Activated CD4-positive, alpha-beta T cell treated with anti-CD3 and anti-CD28 coated beads, Interleukin-2, amount 10 ng/mL, durations not matched to agents 24 days and 14 days (primary cell): ENCODE measurements at regions not wholly inside any gene's neighbourhood (a gene's known extent, or its start where the extent isn't known, plus 50 kb on each side); places are given as distances from the start of the nearest gene placed in this dataset.

Experiments
- DNase-seq: peaks from one replicate; pipeline ENCODE4 v3.0.0; 2022
- H3K27ac Mint-ChIP-seq: one replicate; pipeline ENCODE4 v1.8.0; 2022; ENCODE audit warnings: mild to moderate bottlenecking, mixed read lengths
- H3K27me3 Mint-ChIP-seq: one replicate; pipeline ENCODE4 v1.8.0; 2022; ENCODE audit warnings: mixed read lengths
- H3K36me3 Mint-ChIP-seq: one replicate; pipeline ENCODE4 v1.8.0; 2022; ENCODE audit warnings: low read depth, mild to moderate bottlenecking, mixed read lengths
- H3K4me1 Mint-ChIP-seq: one replicate; pipeline ENCODE4 v1.8.0; 2021; ENCODE audit warnings: mixed read lengths
- H3K4me3 Mint-ChIP-seq: one replicate; pipeline ENCODE4 v1.8.0; 2022; ENCODE audit warnings: mild to moderate bottlenecking, moderate library complexity, mixed read lengths
- H3K9me3 Mint-ChIP-seq: one replicate; pipeline ENCODE4 v1.8.0; 2021; ENCODE audit warnings: mixed read lengths
- intact Hi-C: fragments of 100-400 bp; cut with micrococcal nuclease; formaldehyde crosslinking; loops from one replicate; pipeline ENCODE4 v1.15.1; 2023

DNA sequence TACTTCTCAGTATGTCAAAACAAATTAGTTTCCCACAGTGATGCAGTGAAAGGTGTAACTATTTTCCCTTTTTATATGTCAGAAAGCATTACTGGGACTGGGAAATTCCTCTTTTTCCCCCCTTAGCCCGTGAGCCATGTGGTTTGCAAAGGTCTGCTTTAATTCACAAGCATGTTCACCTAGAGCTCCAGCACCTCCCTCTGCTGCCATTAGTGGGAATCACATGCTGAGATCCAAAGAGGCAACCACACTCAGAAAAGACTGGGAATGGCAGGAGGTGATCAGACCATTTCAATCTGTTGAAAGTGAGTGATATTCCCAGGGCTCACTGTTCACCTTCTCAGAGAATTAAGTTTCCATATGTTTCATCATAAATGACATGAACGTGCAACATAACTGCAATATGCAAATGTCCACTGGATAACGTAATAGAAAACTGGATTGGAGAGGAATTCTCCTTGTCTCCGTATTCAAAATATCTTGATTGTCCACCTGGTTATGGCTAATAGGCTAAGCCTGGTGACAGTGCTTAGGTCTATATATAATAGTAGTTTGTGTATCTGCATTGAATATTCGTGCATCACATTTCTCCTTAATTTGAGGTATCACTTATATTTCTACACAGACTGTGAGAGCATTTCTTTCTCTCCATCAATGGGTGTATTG is 703.5 kb upstream of the WWC1 start:
- DNase-seq = no peak
- no peaks in the 10 kb centered on the region for H3K4me1 Mint-ChIP-seq
- H3K4me3 Mint-ChIP-seq = no peak overlapping the region
- intact Hi-C loops = no loop called here
- H3K36me3 Mint-ChIP-seq = no peaks in the 10 kb centered on the region
- no peaks in the 10 kb centered on the region for H3K9me3 Mint-ChIP-seq
- no peaks in the 10 kb centered on the region for H3K27me3 Mint-ChIP-seq
- no peak overlapping the region for H3K27ac Mint-ChIP-seq

DNA sequence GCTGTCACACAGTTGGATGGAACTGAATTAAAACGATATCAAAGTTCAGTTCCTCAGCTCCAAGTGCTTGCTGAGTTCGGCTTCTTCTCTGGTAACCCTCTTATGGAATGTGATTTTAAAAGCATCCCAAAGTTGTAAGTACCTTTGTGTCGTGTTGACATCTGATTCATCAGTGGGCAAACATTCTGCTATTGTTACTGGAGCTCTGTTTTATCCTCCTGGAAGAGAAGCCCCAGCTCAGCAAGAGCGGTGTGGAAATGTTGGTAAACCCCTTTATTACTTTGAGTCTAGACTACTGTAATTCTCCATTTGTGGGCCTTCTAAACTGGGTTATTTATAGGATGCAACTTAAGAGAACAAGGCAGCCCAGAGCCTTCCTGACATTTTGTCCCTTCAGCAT is 699.3 kb upstream of the WWC1 start:
- H3K9me3 Mint-ChIP-seq = no peaks in the 10 kb centered on the region
- H3K4me1 Mint-ChIP-seq = no peaks in the 10 kb centered on the region
- H3K4me3 Mint-ChIP-seq = no peak overlapping the region
- no peaks in the 10 kb centered on the region for H3K27me3 Mint-ChIP-seq
- intact Hi-C loops = no loop called here
- H3K36me3 Mint-ChIP-seq = no peaks in the 10 kb centered on the region
- DNase-seq = no peak
- H3K27ac Mint-ChIP-seq = no peak overlapping the region

DNA sequence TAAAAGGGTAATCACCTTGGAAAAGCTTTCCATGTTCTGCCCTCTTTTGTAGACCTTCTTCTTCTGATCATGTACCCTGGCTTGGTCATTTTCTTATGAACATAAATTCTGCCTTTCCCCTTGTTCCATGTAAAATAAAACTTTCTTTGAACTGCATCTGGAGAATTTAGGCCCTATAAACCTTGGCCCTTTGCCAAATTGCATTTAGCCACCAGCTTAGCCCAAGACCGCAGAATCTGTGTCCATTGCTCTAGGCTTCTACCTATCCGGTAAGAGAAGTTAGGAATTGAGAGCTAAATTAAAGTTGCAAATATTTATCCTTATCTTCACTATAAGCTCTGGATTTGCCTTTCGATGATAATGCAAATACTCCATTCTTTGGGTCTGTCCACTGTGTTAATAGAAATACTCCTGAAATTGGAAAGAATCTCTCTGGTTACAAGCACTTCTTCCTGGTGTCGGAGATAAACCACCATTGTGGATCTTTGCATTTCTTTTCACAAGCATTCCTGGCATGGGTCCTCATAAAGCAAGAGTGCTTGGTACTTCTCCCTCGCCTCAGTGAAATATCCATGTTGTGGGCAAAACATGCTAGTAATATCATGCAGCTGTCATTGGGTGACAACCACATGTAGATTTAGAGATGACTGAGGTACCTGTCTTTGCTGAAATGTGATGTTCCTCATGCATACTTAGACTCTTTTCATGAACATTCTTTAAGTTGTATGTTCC is 698.0 kb upstream of the WWC1 start:
- no peaks in the 10 kb centered on the region for H3K4me1 Mint-ChIP-seq
- no peak for DNase-seq
- no peak overlapping the region for H3K27ac Mint-ChIP-seq
- no peak overlapping the region for H3K4me3 Mint-ChIP-seq
- H3K27me3 Mint-ChIP-seq = no peaks in the 10 kb centered on the region
- no peaks in the 10 kb centered on the region for H3K36me3 Mint-ChIP-seq
- no peaks in the 10 kb centered on the region for H3K9me3 Mint-ChIP-seq
- intact Hi-C loops = no loop called here

DNA sequence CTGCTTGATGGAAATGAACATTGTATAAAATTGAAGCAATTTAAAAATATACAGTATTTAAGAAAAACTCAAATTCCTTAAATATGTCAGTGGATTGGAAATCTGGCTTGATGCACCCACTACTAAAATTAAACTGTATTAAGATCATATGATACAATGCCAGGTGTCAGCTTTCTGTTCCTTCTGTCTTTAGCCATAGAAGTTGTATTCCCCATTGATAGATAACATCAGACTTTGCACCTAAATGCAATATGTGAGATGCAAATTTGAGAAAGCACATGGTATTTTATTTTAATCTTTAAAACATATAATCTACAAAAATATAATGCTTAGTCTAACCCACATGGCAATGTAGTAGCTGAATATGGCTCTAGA is 697.4 kb upstream of the WWC1 start:
- no peaks in the 10 kb centered on the region for H3K9me3 Mint-ChIP-seq
- H3K27me3 Mint-ChIP-seq = no peaks in the 10 kb centered on the region
- no peak for DNase-seq
- H3K4me3 Mint-ChIP-seq = no peak overlapping the region
- intact Hi-C loops = no loop called here
- H3K4me1 Mint-ChIP-seq = no peaks in the 10 kb centered on the region
- H3K36me3 Mint-ChIP-seq = no peaks in the 10 kb centered on the region
- no peak overlapping the region for H3K27ac Mint-ChIP-seq

DNA sequence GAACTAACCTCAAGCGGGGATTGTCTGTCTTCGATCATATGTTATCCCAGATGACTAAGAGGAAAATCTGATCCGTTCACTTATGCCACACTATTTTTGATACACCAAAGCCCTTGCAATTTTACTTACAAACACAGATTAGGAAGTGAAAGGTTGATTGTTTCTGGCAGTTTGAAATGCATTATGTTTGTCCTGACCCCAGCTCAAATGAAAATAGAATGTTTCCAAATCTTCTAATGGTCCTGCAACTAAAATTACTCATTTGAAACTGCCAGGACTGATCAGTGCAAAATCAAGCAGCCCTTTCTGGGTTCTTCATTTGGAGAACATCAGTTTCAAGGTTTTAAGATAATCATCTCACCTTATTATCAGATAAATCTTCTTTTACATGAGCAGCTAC is 696.7 kb upstream of the WWC1 start:
- H3K27me3 Mint-ChIP-seq = no peaks in the 10 kb centered on the region
- H3K4me1 Mint-ChIP-seq = no peaks in the 10 kb centered on the region
- no peak overlapping the region for H3K4me3 Mint-ChIP-seq
- H3K27ac Mint-ChIP-seq = no peak overlapping the region
- H3K9me3 Mint-ChIP-seq = no peaks in the 10 kb centered on the region
- intact Hi-C loops = no loop called here
- H3K36me3 Mint-ChIP-seq = no peaks in the 10 kb centered on the region
- no peak for DNase-seq

DNA sequence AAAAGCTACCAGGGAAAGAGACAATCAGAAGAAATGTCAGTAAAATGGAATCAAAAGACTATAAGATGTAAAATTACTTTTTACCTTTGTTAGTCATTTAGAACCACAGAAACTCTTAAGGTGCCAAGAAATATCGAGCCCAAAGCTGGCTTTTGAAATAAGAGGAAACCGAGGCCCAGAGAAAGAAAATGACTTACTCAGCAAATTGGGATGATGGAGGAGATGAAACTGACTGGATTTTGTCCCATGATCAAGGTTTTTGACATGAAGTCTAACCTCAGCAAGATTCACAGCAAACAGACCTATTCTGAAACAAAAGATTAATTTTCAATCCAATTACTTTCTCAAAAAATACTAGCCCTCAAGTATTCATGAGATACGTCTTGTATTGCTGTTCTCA is 696.2 kb upstream of the WWC1 start:
- no peaks in the 10 kb centered on the region for H3K9me3 Mint-ChIP-seq
- H3K27ac Mint-ChIP-seq = no peak overlapping the region
- no peak for DNase-seq
- intact Hi-C loops = no loop called here
- H3K4me3 Mint-ChIP-seq = no peak overlapping the region
- no peaks in the 10 kb centered on the region for H3K27me3 Mint-ChIP-seq
- H3K4me1 Mint-ChIP-seq = no peaks in the 10 kb centered on the region
- no peaks in the 10 kb centered on the region for H3K36me3 Mint-ChIP-seq

DNA sequence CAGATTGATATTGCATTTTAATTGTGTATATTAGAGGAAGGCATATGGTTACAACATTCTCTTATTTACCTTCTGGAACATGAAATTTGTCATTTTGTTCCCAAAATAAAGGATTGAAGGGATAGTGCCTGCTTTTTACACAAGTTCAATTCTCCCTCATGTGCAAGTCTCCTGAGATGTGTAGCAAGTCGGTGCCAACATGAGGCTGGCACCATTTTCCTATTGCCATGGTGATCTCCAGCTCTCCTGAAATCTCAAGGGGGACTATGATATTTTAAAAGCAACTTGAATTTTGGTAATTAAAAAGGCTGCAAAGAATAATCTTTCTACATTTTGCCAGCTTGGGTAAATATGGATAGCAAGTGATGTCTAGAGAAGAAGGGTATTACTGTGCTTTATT is 693.3 kb upstream of the WWC1 start:
- Mint-ChIP-seq H3K27ac (no peak overlapping the region), H3K27me3 (no peaks in the 10 kb centered on the region), H3K36me3 (no peaks in the 10 kb centered on the region), H3K4me1 (no peaks in the 10 kb centered on the region), H3K4me3 (no peak overlapping the region), H3K9me3 (no peaks in the 10 kb centered on the region)
- DNase-seq = no peak
- intact Hi-C loops = no loop called here

DNA sequence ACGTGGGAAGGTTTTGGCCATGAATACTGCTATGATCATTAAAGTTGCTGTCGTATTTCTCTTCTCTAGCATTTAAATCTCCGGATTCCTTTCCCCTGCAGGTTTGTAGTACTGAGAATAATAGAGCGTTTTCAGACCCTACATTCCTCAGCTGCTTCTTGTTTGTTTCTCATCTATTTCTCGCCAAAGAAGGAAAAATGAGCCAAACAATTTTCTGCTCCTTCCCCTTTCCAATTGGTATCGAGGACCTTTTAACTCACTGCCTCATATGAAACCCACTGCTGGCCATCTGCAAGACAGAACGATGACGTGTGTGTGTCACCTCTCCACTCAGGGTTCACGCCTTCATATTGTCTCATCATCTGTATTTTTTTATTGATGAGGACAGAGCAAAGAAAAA is 689.4 kb upstream of the WWC1 start:
- Mint-ChIP-seq H3K27ac (no peak overlapping the region), H3K4me3 (no peak overlapping the region), H3K36me3 (no peaks in the 10 kb centered on the region), H3K9me3 (no peaks in the 10 kb centered on the region), H3K27me3 (no peaks in the 10 kb centered on the region), H3K4me1 (no peaks in the 10 kb centered on the region)
- no peak for DNase-seq
- intact Hi-C loops = no loop called here

DNA sequence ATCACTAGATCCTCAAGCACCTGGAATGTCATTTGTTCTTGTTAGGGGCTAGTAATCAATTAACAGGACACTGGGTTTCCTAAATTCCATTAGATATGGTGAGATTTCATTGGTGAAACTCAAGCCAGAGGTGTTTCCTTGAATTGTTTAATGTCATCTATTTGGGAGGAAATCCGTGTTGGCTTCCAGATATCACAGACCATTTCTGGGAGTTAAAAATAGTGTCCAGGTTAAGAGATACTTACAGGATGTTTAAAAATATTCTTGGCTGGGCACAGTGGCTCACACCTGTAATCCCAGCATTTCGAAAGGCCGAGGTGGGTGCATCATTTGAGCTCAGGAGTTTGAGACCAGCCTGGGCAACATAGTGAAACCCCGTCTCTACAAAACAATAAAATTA is 688.3 kb upstream of the WWC1 start:
- Mint-ChIP-seq H3K27ac (no peak overlapping the region), H3K36me3 (no peaks in the 10 kb centered on the region), H3K27me3 (no peaks in the 10 kb centered on the region), H3K9me3 (no peaks in the 10 kb centered on the region), H3K4me1 (no peaks in the 10 kb centered on the region), H3K4me3 (no peak overlapping the region)
- intact Hi-C loops = no loop called here
- no peak for DNase-seq

DNA sequence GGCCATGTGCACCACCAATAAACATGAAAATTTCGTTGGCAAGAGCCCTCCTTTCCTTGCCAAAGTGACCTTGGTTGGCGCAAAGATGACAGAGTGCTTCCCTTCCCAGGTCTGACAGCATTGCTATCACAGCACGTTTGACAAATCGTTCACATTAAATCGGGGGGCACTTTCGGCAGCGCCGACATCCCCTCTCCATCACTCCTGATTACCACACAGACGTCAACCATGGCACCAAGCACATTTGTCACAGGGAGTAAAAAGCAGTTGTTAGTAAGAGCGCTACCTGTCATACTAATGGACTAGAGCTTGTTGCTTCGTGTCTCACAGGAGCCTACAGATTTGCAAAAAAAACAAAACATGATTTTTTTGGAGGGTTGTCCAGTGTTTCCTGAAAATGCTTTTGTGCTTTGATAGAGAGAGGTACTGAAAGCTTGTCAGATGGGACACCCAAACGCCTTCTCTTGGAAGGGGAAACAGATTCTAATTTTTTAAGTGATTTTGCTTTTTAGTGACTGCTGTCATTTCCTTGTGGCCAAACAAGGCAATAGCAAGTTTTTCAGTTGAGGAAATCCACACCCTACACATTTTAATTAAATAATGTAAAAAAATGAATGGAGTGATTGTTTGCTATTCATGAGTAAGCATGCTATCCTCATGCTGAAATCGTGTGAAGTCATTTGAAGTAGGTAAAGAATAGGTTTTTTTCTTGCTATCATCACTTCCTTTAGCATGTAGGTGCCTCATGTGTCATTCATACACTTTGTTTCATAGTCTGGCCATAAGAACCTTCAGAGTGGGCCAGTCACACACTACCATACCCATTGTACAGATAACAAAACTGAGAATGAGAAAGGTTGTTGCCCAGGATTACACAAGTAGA is 682.8 kb upstream of the WWC1 start:
- intact Hi-C loops = no loop called here
- Mint-ChIP-seq H3K27me3 (no peaks in the 10 kb centered on the region), H3K4me1 (no peaks in the 10 kb centered on the region), H3K4me3 (no peak overlapping the region), H3K27ac (no peak overlapping the region), H3K9me3 (no peaks in the 10 kb centered on the region), H3K36me3 (no peaks in the 10 kb centered on the region)
- DNase-seq = no peak

DNA sequence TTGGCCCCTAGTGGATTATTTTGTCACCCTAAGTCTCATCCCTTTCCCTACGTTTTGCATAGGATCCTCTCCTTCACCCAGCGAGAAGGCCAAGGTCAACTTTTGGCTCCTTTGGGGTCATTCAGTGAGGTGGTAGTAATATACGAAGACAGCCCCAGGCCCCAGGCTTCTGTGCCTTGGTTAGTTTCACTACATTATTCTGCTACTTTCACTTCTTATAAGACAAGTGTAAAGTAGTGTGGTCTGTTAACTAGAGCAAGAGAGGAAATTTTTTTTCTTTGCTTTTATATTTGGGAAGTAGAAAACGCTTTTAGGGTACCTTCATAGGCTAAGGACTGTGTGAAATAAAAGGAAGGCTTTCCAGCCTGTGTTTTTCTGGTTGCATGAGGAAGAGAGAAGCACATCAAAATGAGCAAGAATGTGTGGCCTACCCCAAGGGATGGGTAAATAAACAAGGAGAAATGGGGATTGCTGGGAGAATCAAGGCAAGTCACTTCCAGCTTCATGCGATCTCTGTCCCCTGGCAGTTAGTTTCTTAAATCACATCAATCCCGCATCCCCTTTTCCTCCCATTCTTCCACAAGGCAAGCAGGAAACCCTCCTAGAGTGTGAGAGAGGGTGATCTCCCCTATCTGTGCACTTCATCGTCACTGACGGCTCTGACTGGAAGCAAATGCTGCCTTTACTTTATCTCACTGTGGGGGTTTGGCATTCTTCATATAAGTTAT is 677.0 kb upstream of the WWC1 start:
- DNase-seq = no peak
- Mint-ChIP-seq H3K27ac (no peak overlapping the region), H3K9me3 (no peaks in the 10 kb centered on the region), H3K4me3 (no peak overlapping the region), H3K36me3 (no peaks in the 10 kb centered on the region), H3K27me3 (no peaks in the 10 kb centered on the region), H3K4me1 (no peaks in the 10 kb centered on the region)
- intact Hi-C loops = no loop called here

DNA sequence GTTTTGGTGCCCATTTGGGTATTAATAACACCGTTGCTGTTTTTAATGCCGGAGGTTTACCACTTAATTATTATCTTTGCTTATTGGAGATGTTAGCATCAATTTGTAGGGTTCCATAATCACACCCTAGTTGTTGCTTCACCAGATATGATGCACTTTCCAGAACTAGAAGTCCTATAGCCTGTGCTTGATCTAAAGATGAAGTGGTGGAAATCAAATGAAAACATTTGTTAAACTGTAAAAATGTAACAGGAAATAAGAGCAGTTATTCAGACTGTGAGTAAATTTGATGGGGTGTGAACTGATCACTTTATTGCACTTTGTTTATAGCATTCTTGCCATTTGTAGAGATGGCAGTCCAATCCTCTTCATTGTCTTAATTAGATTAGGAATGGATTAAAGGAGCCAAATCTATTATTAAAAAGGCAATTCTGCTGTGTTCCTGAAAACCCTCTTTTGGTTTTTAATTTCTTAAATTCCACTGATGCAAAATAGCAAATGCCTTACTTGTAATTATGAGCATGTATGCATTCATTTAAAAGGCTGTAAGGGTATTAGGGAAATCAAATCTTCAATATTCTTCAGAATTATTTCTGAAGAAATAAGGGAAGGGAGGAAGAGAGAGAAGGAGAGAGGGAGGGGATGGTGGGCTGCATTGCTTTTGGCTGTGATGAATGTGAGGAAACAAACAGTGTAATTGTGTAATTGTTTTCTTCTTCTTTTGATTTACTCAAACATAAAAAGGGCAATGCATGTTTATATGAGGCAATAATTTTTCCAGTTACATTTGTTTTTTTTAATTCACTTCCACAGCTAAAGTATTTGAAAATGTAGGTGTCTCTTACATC is 675.2 kb upstream of the WWC1 start:
- H3K4me3 Mint-ChIP-seq = no peak overlapping the region
- no peaks in the 10 kb centered on the region for H3K36me3 Mint-ChIP-seq
- no peaks in the 10 kb centered on the region for H3K4me1 Mint-ChIP-seq
- no peak overlapping the region for H3K27ac Mint-ChIP-seq
- H3K9me3 Mint-ChIP-seq = no peaks in the 10 kb centered on the region
- DNase-seq = no peak
- H3K27me3 Mint-ChIP-seq = no peaks in the 10 kb centered on the region
- intact Hi-C loops = no loop called here

DNA sequence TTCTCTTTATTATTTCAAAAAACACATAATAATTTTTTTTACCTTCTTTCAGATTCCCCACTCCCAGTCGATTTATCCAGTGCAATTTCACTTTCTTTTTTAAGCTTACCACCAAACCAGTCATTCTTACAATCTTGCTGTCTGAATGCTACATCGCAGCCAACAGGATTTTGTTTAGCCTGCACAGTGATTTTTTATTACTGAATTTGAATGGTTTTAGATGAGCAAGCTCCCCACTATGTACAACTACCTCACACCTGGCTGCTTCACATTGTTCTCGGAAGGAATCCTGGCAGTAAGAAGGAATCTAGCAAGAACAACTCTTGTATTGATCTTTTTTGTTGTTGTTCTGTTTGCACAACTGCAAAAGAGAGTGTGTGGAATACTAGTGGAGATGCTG is 668.1 kb upstream of the WWC1 start:
- H3K36me3 Mint-ChIP-seq = no peaks in the 10 kb centered on the region
- H3K27ac Mint-ChIP-seq = no peak overlapping the region
- no peaks in the 10 kb centered on the region for H3K4me1 Mint-ChIP-seq
- H3K27me3 Mint-ChIP-seq = no peaks in the 10 kb centered on the region
- no peaks in the 10 kb centered on the region for H3K9me3 Mint-ChIP-seq
- no peak for DNase-seq
- intact Hi-C loops = no loop called here
- no peak overlapping the region for H3K4me3 Mint-ChIP-seq
